ENCODE measurements at regions not wholly inside any gene's neighbourhood (a gene's known extent, or its start where the extent isn't known, plus 50 kb on each side); places are given as distances from the start of the nearest gene placed in this dataset.

- no peak for TF ChIP-seq CTCF (IDR thresholded peaks at IDR 0.05; ENCODE audit: poor library complexity)
- TF ChIP-seq EZH2phosphoT487 (IDR thresholded peaks at IDR 0.05; ENCODE audit: low read depth, severe bottlenecking, unreplicated experiment) = no peak
- TF ChIP-seq EZH2 (IDR thresholded peaks at IDR 0.05; ENCODE audit: borderline replicate concordance) = no peak
Measured at GRCh38 chr14:26097852-26098251, 500.0 kb downstream of the NOVA1 start.

All from hepatocyte (in vitro differentiated cells).